HG03060 (cell line): ENCODE measurements at regions not wholly inside any gene's neighbourhood (a gene's known extent, or its start where the extent isn't known, plus 50 kb on each side); places are given as distances from the start of the nearest gene placed in this dataset.
"Not testable (repeated sequence)": the region's sequence is repeated elsewhere in the genome, so short reads cannot be mapped to it uniquely, and the experiment has no call there.

Source experiments
- ATAC-seq: cut with Tn5 transposase; IDR thresholded peaks from one replicate; pipeline ENCODE4 v1.9.1; 2021; ENCODE audit warnings: low read depth, moderate number of reproducible peaks; ENCODE audit not compliant: unreplicated experiment

- no peak for ATAC-seq
Measured at GRCh38 chr5:166856791-166857190, 1434.7 kb upstream of the WWC1 start.

DNA sequence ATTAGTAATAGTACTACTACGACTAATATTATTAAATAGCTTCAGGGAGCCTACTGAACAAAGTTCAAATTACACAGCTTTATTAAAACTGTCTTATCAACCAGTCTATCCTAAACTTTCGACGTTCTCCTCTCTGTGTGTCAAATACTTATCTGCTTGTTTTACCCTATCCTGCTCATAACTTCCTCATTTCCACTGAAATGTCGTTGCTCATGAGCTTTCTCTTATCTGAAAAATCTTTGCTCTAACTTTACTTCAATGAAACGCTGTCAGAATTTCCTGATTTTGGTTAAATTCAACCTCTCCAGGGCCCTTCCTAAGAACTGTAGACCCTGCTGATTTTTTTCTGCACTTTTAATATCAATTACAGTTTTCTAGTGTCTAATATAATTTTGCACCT lies 1431.0 kb upstream of the WWC1 start:
- no peak for ATAC-seq

DNA sequence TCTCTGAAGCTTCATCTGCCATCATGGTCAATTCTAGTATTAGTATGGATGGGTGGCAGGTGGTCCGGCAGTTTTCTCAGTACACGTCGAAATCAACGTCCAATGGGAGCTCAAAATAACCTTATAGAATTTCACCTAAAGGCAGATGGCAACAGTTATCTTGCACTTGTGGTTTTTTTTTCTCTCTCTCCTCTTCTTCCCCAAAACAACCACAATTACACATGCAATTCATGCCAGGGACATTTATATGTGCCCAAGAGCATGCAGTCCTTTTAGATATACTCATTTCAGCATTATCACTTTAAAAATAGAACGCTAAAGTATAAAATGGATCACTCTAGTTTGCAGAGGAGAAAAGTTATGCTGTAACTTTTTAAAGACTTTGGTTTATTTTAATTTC lies 1428.9 kb upstream of the WWC1 start:
- ATAC-seq = no peak

DNA sequence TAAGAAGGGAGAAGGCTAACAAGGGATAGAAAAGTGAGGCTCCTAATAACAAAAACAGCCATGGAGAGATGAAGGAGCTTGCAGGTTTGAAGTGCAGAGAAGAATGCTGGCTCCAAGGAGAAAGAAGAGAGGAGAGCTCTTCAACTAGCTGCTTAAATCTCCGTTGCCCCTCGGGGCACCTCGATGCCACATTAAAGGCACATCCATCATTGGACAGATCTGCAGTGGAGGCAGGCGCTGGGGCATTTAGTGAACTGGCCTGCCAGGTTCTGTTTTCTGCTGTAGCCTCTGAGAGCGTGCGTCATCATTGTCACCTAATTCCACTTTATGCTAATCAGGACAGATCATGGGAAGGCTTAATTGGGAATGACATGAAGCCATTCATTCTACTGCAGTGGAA lies 1426.2 kb upstream of the WWC1 start:
- no peak for ATAC-seq

DNA sequence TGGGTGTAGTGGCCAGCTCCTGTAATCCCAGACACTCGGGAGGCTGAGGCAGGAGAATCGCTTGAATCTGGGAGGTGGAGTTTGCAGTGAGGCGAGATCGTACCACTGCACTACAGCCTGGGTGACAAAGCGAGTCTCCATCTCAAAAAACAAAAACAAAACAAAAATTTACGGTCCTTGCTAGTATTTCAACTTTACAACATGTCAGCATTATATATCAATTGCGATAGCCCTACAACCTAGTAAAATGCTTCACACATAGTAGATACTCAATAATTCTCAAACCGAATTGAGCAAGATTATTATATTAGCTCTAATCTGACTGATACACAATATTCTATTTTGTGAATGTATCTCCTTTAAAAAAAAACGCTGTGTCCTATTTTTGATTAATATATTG lies 1411.0 kb upstream of the WWC1 start:
- ATAC-seq = no peak

DNA sequence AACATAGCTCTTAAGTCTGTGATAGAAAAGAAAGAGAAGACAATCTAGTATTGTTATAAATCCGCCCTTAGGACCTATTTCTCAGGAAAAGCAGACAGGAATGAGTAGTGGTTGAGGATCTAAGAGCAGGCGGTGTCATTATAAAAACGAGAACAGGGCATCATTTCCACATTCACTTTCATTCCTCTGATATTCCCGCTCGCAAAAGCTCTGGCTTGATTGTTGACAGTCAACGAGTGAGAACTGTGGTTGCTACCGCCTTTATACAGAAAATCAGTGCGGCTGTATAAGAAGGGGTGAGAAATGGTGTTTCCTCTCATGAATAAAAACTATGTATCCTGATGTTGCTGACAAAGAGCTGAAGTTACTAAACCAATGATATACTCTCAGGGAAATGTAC lies 1409.6 kb upstream of the WWC1 start:
- ATAC-seq = no peak

DNA sequence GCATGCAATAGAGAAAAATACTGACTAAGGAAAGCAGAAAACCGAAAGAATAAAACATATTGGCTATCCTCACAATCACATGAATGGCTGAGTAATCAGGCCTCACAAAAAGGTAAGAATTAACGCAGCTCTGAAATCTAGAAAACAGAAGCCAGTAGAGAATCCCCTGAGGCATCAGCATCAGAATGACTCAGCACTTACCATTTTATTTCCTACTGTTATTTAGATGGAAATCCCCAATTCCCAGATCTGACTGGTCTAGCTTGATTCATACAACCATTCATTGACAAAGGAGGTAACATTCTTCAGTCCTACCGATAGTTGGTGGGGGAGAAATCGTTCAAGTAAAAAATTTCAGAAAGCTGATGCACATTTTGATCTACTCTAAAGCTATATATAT lies 1408.4 kb upstream of the WWC1 start:
- no peak for ATAC-seq

DNA sequence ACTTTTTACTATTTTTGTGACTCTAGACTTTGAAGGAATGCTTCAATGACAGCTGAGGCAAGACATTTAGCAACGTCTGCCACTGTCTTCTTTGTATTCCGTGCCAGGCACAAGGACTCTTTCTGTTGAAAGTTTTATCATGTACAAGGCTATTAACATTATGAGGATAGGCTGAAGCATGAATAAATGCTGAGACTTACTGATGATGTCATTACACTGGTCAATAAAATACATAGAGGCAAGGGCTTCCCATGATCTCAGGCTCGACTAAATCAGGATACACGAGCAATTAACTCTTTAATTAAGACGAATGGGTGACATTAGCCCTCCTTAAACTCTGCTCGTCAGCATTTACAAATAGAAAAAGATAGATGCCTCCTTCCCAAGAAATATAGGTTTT lies 1393.3 kb upstream of the WWC1 start:
- no peak for ATAC-seq

- no peak for ATAC-seq
Measured at GRCh38 chr5:166899343-166899742, 1392.1 kb upstream of the WWC1 start.

GRCh38 chr5:166904571-166904970 lies 1386.9 kb upstream of the WWC1 start:
- ATAC-seq = no peak

DNA sequence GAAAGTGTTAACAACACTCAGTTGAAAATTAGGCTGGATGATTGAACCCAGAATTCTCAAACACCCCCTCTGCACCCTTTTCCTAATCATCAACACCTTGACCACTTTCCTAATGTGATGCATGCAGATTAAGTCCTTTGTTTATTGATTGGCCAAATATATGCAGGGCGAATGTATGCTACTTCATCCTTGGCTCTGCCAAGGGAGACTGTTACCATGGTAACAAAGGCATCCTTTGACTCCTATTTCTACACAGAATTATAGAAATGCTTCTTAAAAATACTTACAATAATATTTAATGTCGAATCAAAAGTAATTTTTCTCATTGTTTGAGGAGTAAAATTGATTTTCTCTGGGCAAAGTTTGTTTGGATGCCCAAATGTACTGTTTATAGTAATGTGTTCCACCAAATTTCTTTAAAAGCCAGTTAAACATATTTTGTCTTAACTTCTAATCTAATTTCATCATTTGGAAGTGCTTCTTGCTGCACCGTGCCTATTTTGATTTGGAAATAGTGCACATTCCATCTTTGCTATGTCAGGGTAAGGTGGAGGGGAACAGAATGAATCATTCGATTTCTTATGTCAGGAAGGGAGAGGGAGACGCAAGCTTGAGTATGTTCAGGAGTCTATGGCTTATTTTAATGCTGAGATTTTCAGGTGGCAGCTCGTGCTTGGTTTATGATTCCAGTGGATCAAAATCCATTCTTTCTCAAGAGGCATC lies 1384.3 kb upstream of the WWC1 start:
- no peak for ATAC-seq

- ATAC-seq = no peak
Measured at GRCh38 chr5:166909040-166909439, 1382.4 kb upstream of the WWC1 start.

GRCh38 chr5:166909926-166910325 lies 1381.5 kb upstream of the WWC1 start:
- ATAC-seq = no peak

- ATAC-seq = no peak
Measured at GRCh38 chr5:166910995-166911394, 1380.5 kb upstream of the WWC1 start.

- ATAC-seq = no peak
Measured at GRCh38 chr5:166916021-166916420, 1375.4 kb upstream of the WWC1 start.

DNA sequence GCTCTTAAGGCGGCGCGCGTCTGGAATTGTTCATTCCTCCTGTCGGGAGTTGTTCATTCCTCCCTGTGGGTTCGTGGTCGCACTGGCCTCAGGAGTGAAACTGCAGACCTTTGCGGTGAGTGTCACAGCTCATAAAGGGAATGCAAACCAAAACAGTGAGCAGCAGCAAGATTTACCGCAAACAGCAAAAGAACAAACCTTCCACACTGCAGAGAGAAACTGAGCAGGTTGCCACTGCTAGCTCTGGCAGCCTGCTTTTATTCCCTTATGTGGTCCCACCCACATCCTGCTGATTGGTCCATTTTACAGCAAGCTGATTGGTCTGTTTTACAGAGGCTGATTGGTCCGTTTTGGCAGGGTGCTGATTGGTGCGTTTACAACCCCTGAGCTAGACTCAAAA lies 1365.3 kb upstream of the WWC1 start:
- ATAC-seq = no peak

- not testable (repeated sequence) for ATAC-seq
Measured at GRCh38 chr5:166926806-166927475, 1364.5 kb upstream of the WWC1 start.

- ATAC-seq = no peak
Measured at GRCh38 chr5:166936351-166936750, 1355.1 kb upstream of the WWC1 start.

- no peak for ATAC-seq
Measured at GRCh38 chr5:166938071-166938470, 1353.4 kb upstream of the WWC1 start.

DNA sequence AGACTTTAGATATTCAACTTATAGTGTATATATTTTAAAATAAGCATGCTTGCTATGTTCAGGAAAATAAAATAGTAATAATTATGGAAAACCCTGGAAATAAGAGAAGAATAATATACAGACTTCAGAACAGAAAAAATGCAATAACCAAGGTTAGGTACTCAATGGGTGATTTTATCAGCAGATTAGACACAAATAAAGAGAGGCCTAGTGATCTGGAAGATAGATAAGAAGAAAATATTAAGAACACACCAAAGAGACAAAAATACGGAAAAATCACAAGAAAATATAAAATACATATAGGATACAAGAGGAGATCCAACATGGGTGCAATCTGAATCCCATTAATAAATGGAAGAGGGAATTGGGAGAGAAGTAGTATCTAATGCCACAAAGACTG lies 1348.5 kb upstream of the WWC1 start:
- ATAC-seq = no peak

DNA sequence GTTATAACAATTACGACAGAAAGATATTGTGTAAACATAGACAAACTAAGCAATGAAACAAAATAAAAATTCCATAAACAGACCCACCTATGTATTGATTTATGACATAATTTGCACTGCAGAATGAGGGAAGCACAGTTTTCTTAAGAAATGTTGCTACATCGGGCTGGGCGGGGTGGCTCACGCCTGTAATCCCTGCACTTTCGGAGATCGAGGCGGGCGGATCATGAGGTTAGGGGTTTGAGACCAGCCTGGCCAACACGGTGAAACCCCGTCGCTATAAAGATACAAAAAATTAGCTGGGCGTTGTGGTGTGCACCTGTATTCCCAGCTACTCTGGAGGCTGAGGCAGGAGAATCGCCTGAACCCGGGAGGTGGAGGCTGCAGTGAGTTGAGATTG lies 1344.4 kb upstream of the WWC1 start:
- ATAC-seq = no peak

- no peak for ATAC-seq
Measured at GRCh38 chr5:166948679-166949078, 1342.8 kb upstream of the WWC1 start.
